ENCODE measurements at regions not wholly inside any gene's neighbourhood (a gene's known extent, or its start where the extent isn't known, plus 50 kb on each side); places are given as distances from the start of the nearest gene placed in this dataset.
A peak's percentile ranks its signal among the peaks of the same experiment; 100 is the strongest.

DNA sequence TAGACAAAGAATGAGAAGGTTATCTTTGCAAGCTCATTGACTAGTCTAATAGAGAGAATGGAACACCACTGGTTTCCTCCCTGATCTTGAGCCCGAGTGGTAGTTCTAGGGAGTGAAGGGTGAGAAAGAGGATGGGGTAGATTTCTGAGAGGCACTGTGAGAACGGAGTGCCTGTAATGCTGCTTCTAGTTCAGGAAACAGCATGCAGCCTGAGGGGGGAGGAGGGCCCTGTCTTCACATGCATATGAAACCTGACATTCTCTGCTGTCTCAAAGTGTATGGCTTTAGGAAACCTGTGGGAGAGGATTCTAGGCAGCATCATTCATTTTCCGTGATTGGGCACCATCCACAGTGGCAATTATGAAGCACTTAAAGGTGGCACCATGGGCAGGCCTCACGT is 259.4 kb upstream of the MAN1A1 start:
- TF ChIP-seq CTCF (conservative IDR thresholded peaks at IDR 0.05; ENCODE audit: low read depth): no peak

GRCh38 chr6:119604124-119604523 is 254.6 kb upstream of the MAN1A1 start:
- ChIA-PET CTCF (interaction anchor here (0.6 to 0.7 kb wide), 3 partner anchors 13 to 78 kb away, joined by 3 to 5 read pairs (median 3); no protein-coding TSS in a partner anchor), POLR2A (ENCODE audit: low non-redundant PET) (no interaction called here)
- TF ChIP-seq CTCF (conservative IDR thresholded peaks at IDR 0.05; ENCODE audit: low read depth): no peak
- no peak overlapping the region for H3K27ac ChIP-seq
- DNase-seq (ENCODE audit: low spot score): no peak

More for the DNA sequence above, 259.4 kb upstream of the MAN1A1 start:
- no peak overlapping the region for H3K27ac ChIP-seq
- DNase-seq (ENCODE audit: low spot score): no peak
- ChIA-PET CTCF (interaction anchor here (0.7 kb wide), 1 partner anchor 87 kb away, joined by 4 read pairs; no protein-coding TSS in a partner anchor), POLR2A (ENCODE audit: low non-redundant PET) (no interaction called here)

- ChIA-PET POLR2A (ENCODE audit: low non-redundant PET) (no interaction called here), CTCF (interaction anchor here (0.7 kb wide), 1 partner anchor 63 kb away, joined by 3 read pairs; no protein-coding TSS in a partner anchor)
- H3K27ac ChIP-seq: peak overlapping the region; percentile 68
- DNase-seq (ENCODE audit: low spot score): no peak
- TF ChIP-seq CTCF (conservative IDR thresholded peaks at IDR 0.05; ENCODE audit: low read depth): no peak
Measured at GRCh38 chr6:119603501-119603900, 253.9 kb upstream of the MAN1A1 start.

- DNase-seq (ENCODE audit: low spot score): peak; percentile 76
- ChIA-PET CTCF (no interaction called here), POLR2A (ENCODE audit: low non-redundant PET) (no interaction called here)
- H3K27ac ChIP-seq: no peak overlapping the region
- TF ChIP-seq CTCF (conservative IDR thresholded peaks at IDR 0.05; ENCODE audit: low read depth): no peak
Measured at GRCh38 chr6:119602215-119603178, 252.9 kb upstream of the MAN1A1 start.

GRCh38 chr6:119598883-119599282 is 249.3 kb upstream of the MAN1A1 start:
- ChIA-PET CTCF (no interaction called here), POLR2A (ENCODE audit: low non-redundant PET) (no interaction called here)
- no peak overlapping the region for H3K27ac ChIP-seq
- DNase-seq (ENCODE audit: low spot score): no peak
- TF ChIP-seq CTCF (conservative IDR thresholded peaks at IDR 0.05; ENCODE audit: low read depth): no peak

DNA sequence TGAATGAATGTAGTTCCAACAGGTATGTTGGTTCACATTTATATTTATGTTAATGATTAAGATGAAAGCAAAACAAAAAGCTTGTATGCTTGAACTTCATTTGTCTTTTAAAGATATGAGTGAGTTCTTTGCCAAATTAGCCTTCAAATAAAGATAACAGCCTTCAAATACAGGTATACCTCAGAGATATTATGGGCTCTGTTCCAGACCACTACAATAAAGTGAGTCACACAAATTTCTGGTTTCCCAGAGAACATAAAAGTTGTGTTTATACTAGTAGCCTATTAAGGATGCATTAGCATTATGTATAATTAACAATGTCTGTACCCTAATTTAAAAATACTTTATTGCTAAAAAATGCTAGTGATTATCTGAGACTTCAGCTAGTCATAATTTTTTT is 245.3 kb upstream of the MAN1A1 start:
- no peak for TF ChIP-seq CTCF (conservative IDR thresholded peaks at IDR 0.05; ENCODE audit: low read depth)
- H3K27ac ChIP-seq: no peak overlapping the region
- CTCF ChIA-PET: no interaction called here
- DNase-seq (ENCODE audit: low spot score): no peak
- POLR2A ChIA-PET (ENCODE audit: low non-redundant PET): no interaction called here
